Transverse colon (tissue), 3 donors: ENCODE measurements at regions not wholly inside any gene's neighbourhood (a gene's known extent, or its start where the extent isn't known, plus 50 kb on each side); places are given as distances from the start of the nearest gene placed in this dataset.

Experiments used
- CTCF ChIP-seq, 5 experiments: fragments of 200-600 bp in 3 of 5; fragments of 450-650 bp in 2 of 5; sonication (generic) in 3 of 5; IDR thresholded peaks; 1 replicate in 2 of 5; 2 replicates in 3 of 5; pipeline ENCODE4 v1.5.1; 2016 to 2017; ENCODE audit warnings: antibody characterized with exemption in 5 of 5, inconsistent platforms in 3 of 5, mild to moderate bottlenecking in 2 of 5, moderate library complexity in 1 of 5
- EP300 ChIP-seq: sonication (generic); formaldehyde crosslinking; IDR thresholded peaks from one replicate; pipeline ENCODE4 v1.6.1; 2017; ENCODE audit warnings: antibody characterized with exemption, low read depth
- POLR2A ChIP-seq: fragments of 450-650 bp; IDR thresholded peaks from one replicate; pipeline ENCODE4 v1.6.1; 2016; ENCODE audit warnings: antibody characterized with exemption, mild to moderate bottlenecking, moderate library complexity

GRCh38 chr10:129136074-129136473 is 331.0 kb upstream of the MGMT start:
- no peak for TF ChIP-seq EP300
- TF ChIP-seq POLR2A, result no peak
- TF ChIP-seq CTCF (IDR thresholded peaks at IDR 0.05), result no peak
